ENCODE measurements at regions not wholly inside any gene's neighbourhood (a gene's known extent, or its start where the extent isn't known, plus 50 kb on each side); places are given as distances from the start of the nearest gene placed in this dataset.

DNA sequence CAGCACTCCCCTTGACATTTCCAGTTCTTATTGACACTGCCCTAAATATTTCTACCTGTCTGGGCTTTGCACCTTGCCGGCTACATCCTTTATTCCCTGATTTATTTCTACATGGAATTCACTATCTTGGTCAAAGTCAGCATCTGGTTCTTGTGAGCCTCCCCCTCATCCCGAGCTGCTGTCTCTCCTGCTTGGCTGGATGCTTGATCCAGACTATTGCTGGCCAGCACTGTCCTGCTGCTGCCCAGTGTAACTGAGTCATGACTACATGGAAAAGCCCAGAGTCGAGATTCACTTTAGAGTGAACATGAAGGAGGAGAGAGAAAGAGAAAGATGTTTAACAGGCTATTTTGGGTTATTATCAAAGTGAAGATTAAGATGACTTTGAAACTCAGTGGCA, 142.2 kb downstream of the OPN5 start:
- BruUV-seq (replicated peaks) = no TSS peak
- DNase-seq (ENCODE audit: low read depth, low spot score) = no peak
- ChIA-PET CTCF (no interaction called here), POLR2A (no interaction called here)
- intact Hi-C loops (cut with micrococcal nuclease; ENCODE audit: unreplicated experiment) (no loop called here), in situ Hi-C loops (cut with HindIII; ENCODE audit: low pct_unique_long_range_greater_than_20kb, low sequenced_read_pairs) (no loop called here)
- Histone ChIP-seq H3K36me3 (ENCODE audit: control insufficient read depth, insufficient read depth, low read length) (no peaks in the 10 kb centered on the region), H3K27me3 (ENCODE audit: control insufficient read depth, insufficient read depth, low read length) (no peaks in the 10 kb centered on the region), H3K4me3 (ENCODE audit: low read depth in 2 of 2, low read length in 2 of 2) (no peak overlapping the region), H3K4me1 (ENCODE audit: control insufficient read depth, insufficient read depth, low read length) (no peaks in the 10 kb centered on the region), H3K27ac (ENCODE audit: low read length) (no peak overlapping the region), H3K9me3 (ENCODE audit: control insufficient read depth, insufficient read depth, low read depth, low read length) (no peaks in the 10 kb centered on the region)
- no peak for ATAC-seq
- TF ChIP-seq SIN3A (IDR thresholded peaks at IDR 0.05; ENCODE audit: borderline replicate concordance, insufficient read depth, low read depth, low read length) (no peak), CTCF (IDR thresholded peaks at IDR 0.05) (no peak), REST (IDR thresholded peaks at IDR 0.05; ENCODE audit: insufficient read depth in 1 of 2, low read depth in 2 of 2, low read length in 1 of 2) (no peak), TCF7L2 (IDR thresholded peaks at IDR 0.05; ENCODE audit: low read depth, low read length) (no peak), POLR2AphosphoS5 (IDR thresholded peaks at IDR 0.05; ENCODE audit: low read depth, low read length) (no peak)

DNA sequence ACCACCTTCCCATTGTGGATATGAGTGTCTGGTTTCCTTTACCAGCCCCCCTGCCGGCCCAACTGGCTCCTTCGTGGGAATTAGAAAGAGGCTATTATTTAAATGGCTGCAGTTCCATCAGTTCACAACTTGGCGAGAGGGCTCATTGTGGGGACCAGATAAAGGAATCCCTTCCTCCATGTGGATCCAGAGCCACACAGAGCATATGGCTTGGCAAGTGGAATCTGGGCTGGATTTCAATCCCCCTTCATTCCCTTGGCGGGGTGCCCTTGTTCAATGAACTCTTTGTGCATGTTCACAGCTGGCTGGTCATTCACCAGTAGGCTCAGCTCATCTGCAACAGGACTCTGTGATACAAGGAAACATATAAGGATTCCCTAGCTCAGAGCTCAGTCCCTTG, 140.6 kb downstream of the OPN5 start:
- H3K27ac ChIP-seq (ENCODE audit: low read length) = no peak overlapping the region
- no peaks in the 10 kb centered on the region for H3K9me3 ChIP-seq (ENCODE audit: control insufficient read depth, insufficient read depth, low read depth, low read length)
- no TSS peak for BruUV-seq (replicated peaks)
- ATAC-seq = no peak
- POLR2A ChIA-PET = no interaction called here
- H3K27me3 ChIP-seq (ENCODE audit: control insufficient read depth, insufficient read depth, low read length) = no peaks in the 10 kb centered on the region
- CTCF ChIA-PET = no interaction called here
- intact Hi-C loops (cut with micrococcal nuclease; ENCODE audit: unreplicated experiment) (no loop called here), in situ Hi-C loops (cut with HindIII; ENCODE audit: low pct_unique_long_range_greater_than_20kb, low sequenced_read_pairs) (no loop called here)
- no peak for DNase-seq (ENCODE audit: low read depth, low spot score)
- TF ChIP-seq SIN3A (IDR thresholded peaks at IDR 0.05; ENCODE audit: borderline replicate concordance, insufficient read depth, low read depth, low read length) = no peak
- TF ChIP-seq CTCF (IDR thresholded peaks at IDR 0.05) = no peak
- no peak for TF ChIP-seq TCF7L2 (IDR thresholded peaks at IDR 0.05; ENCODE audit: low read depth, low read length)
- no peak for TF ChIP-seq REST (IDR thresholded peaks at IDR 0.05; ENCODE audit: insufficient read depth in 1 of 2, low read depth in 2 of 2, low read length in 1 of 2)
- no peak for TF ChIP-seq POLR2AphosphoS5 (IDR thresholded peaks at IDR 0.05; ENCODE audit: low read depth, low read length)
- no peaks in the 10 kb centered on the region for H3K36me3 ChIP-seq (ENCODE audit: control insufficient read depth, insufficient read depth, low read length)
- no peak overlapping the region for H3K4me3 ChIP-seq (ENCODE audit: low read depth in 2 of 2, low read length in 2 of 2)
- no peaks in the 10 kb centered on the region for H3K4me1 ChIP-seq (ENCODE audit: control insufficient read depth, insufficient read depth, low read length)
